GM10266 (cell line): ENCODE measurements at regions not wholly inside any gene's neighbourhood (a gene's known extent, or its start where the extent isn't known, plus 50 kb on each side); places are given as distances from the start of the nearest gene placed in this dataset.

Experiments used
- DNase-seq: peaks from one replicate; pipeline ENCODE4 v3.0.0; 2012; ENCODE audit errors: extremely low spot score
- CTCF ChIP-seq: IDR thresholded peaks from 2 replicates; pipeline ENCODE4 v1.5.1; 2012; ENCODE audit warnings: mild to moderate bottlenecking, low read depth; ENCODE audit not compliant: control insufficient read depth, insufficient read depth; ENCODE audit errors: missing control alignments

- TF ChIP-seq CTCF: no peak
- no peak for DNase-seq
Observed at GRCh38 chr7:12873571-12873970, 186.1 kb downstream of the ARL4A start.

- no peak for DNase-seq
- TF ChIP-seq CTCF: no peak
Observed at GRCh38 chr7:12879139-12879538, 191.7 kb downstream of the ARL4A start.

GRCh38 chr7:12881712-12882111 is 194.3 kb downstream of the ARL4A start:
- no peak for DNase-seq
- TF ChIP-seq CTCF: no peak

GRCh38 chr7:12882710-12883109 is 195.3 kb downstream of the ARL4A start:
- TF ChIP-seq CTCF: no peak
- no peak for DNase-seq

- DNase-seq: no peak
- TF ChIP-seq CTCF: no peak
Observed at GRCh38 chr7:12884033-12884432, 196.6 kb downstream of the ARL4A start.

- no peak for DNase-seq
- no peak for TF ChIP-seq CTCF
Observed at GRCh38 chr7:12884856-12885440, 197.5 kb downstream of the ARL4A start.

- no peak for TF ChIP-seq CTCF
- no peak for DNase-seq
Observed at GRCh38 chr7:12888717-12889116, 201.3 kb downstream of the ARL4A start.
